K562 (cell line): ENCODE measurements at regions not wholly inside any gene's neighbourhood (a gene's known extent, or its start where the extent isn't known, plus 50 kb on each side); places are given as distances from the start of the nearest gene placed in this dataset.

Experiments
- ATAC-seq: fragments of 200-7000 bp; cut with Tn5 transposase; 3 replicates; pipeline ENCODE4 v1.9.1; 2020; ENCODE audit warnings: moderate library complexity
- BruUV-seq: library from RNA; stranded (reverse); fragments of 400-500 nt; replicated peaks from 2 replicates; lab custom pipeline; 2021; lab: Mats Ljungman, UMichigan
- CTCF ChIA-PET: fragments of 300-600 bp; formaldehyde crosslinking; extraction: SDS; loops from one replicate; lab custom pipeline; 2021; ENCODE audit warnings: low intra/inter-chr PET ratio; lab: Yijun Ruan, JAX
- POLR2A ChIA-PET: fragments of 300-600, 350-650 bp; sonication (Branson Sonifier 250); formaldehyde crosslinking; extraction: SDS; loops from one replicate; lab custom pipeline; 2021; ENCODE audit warnings: antibody characterized with exemption, inconsistent platforms; lab: Yijun Ruan, JAX
- DNase-seq, 4 experiments: peaks; one replicate each; pipeline versions ENCODE4 v3.0.0 to v3.0.0-alpha.2; 2011 to 2018; ENCODE audit warnings: low spot score in 3 of 4, mixed read lengths in 3 of 4; ENCODE audit errors: extremely low read depth in 1 of 4
- FAIRE-seq: peaks from 2 replicates; lab custom pipeline; 2011; peaks lifted over from hg19 to GRCh38; lab: Jason Lieb, UNC
- H2AFZ ChIP-seq: 2 replicates; pipeline ENCODE4 v1.6.0; 2011; ENCODE audit warnings: low read depth, low read length, control low read depth, inconsistent platforms
- H3K27ac ChIP-seq: fragments of 200-600 bp; 3 replicates; pipeline ENCODE4 v1.8.0; 2011; ENCODE audit warnings: low read depth, mild to moderate bottlenecking, control low read depth, inconsistent platforms, low read length, moderate library complexity, mixed read lengths; ENCODE audit errors: extremely low read depth
- H3K27me3 ChIP-seq, 2 experiments: fragments of 300-600 bp in 1 of 2; 2 replicates in 1 of 2; 3 replicates in 1 of 2; pipeline versions ENCODE4 v1.6.0 to v1.8.0; 2011; ENCODE audit warnings: inconsistent platforms in 2 of 2, low read length in 2 of 2, mild to moderate bottlenecking in 1 of 2, mixed read lengths in 1 of 2, moderate library complexity in 1 of 2; ENCODE audit not compliant: control insufficient read depth in 2 of 2, insufficient read depth in 2 of 2
- H3K36me3 ChIP-seq: fragments of 300-600 bp; 3 replicates; pipeline ENCODE4 v1.8.0; 2011; ENCODE audit warnings: mild to moderate bottlenecking, low read length, inconsistent platforms; ENCODE audit not compliant: control insufficient read depth, insufficient read depth
- H3K4me1 ChIP-seq, 2 experiments: fragments of 200-600 bp in 1 of 2; replicated peaks in 1 of 2; 2 replicates in 1 of 2; 3 replicates in 1 of 2; pipeline versions ENCODE4 v1.5.1 to v1.8.0; 2011; ENCODE audit warnings: inconsistent platforms in 2 of 2, low read length in 2 of 2, mild to moderate bottlenecking in 1 of 2, mixed read lengths in 1 of 2, moderate library complexity in 1 of 2; ENCODE audit not compliant: control insufficient read depth in 2 of 2, insufficient read depth in 2 of 2
- H3K4me2 ChIP-seq: 2 replicates; pipeline ENCODE4 v1.6.1; 2011; ENCODE audit warnings: low read length, control low read depth, inconsistent platforms, mixed read lengths; ENCODE audit not compliant: insufficient read depth
- H3K4me3 ChIP-seq: fragments of 200-600 bp; sonication (generic), shearing (Covaris generic); 2 replicates; pipeline ENCODE4 v1.5.1; 2016; ENCODE audit warnings: control low read depth, inconsistent platforms
- H3K79me2 ChIP-seq: fragments of 200-600 bp; 3 replicates; pipeline ENCODE4 v1.8.0; 2011; ENCODE audit warnings: low read length, inconsistent platforms; ENCODE audit not compliant: control insufficient read depth, insufficient read depth
- H3K9ac ChIP-seq, 2 experiments: 2 replicates each; pipeline versions ENCODE4 v1.6.0 to v1.6.1; 2011; ENCODE audit warnings: low read depth in 2 of 2, low read length in 2 of 2, control low read depth in 1 of 2, inconsistent platforms in 1 of 2, mild to moderate bottlenecking in 1 of 2, mixed read lengths in 1 of 2; ENCODE audit not compliant: insufficient read depth in 1 of 2
- H3K9me1 ChIP-seq: one replicate; pipeline ENCODE4 v1.6.0; 2011; ENCODE audit warnings: inconsistent platforms, mild to moderate bottlenecking, low read length, moderate library complexity; ENCODE audit not compliant: control insufficient read depth, insufficient read depth
- H3K9me3 ChIP-seq: replicated peaks from 2 replicates; pipeline ENCODE4 v1.5.1; 2011; ENCODE audit warnings: low read depth, low read length, inconsistent platforms; ENCODE audit not compliant: control insufficient read depth, insufficient read depth
- H4K20me1 ChIP-seq: replicated peaks from 2 replicates; pipeline ENCODE4 v1.6.1; 2011; ENCODE audit warnings: low read length, inconsistent platforms, mixed read lengths; ENCODE audit not compliant: control insufficient read depth, insufficient read depth
- ADNP ChIP-seq: fragments of 200-800 bp; sonication (Bioruptor generic); IDR thresholded peaks from 2 replicates; pipeline ENCODE4 v1.6.1; 2016; ENCODE audit warnings: missing genetic modification characterization, missing compliant biosample characterization
- FOXJ2 ChIP-seq: fragments of 200-800 bp; sonication (Bioruptor generic); IDR thresholded peaks from 2 replicates; pipeline ENCODE4 v1.6.1; 2016; ENCODE audit warnings: missing genetic modification characterization, missing compliant biosample characterization
- IRF2 ChIP-seq: sonication (generic); formaldehyde crosslinking; IDR thresholded peaks from 2 replicates; pipeline ENCODE4 v1.8.1; 2022; ENCODE audit warnings: mild to moderate bottlenecking, missing genetic modification reagents
- KLF1 ChIP-seq: fragments of 450-650 bp; IDR thresholded peaks from 2 replicates; pipeline ENCODE4 v1.6.1; 2016; ENCODE audit warnings: missing genetic modification characterization, missing compliant biosample characterization
- NFIC ChIP-seq: fragments of 450-650 bp; IDR thresholded peaks from 2 replicates; pipeline ENCODE4 v1.6.1; 2017; ENCODE audit warnings: mild to moderate bottlenecking, inconsistent platforms
- PHTF2 ChIP-seq: fragments of 250-450 bp; sonication (Bioruptor Pico); IDR thresholded peaks from 2 replicates; pipeline ENCODE4 v1.5.0; 2021; ENCODE audit warnings: mild to moderate bottlenecking
- POLR3G ChIP-seq: IDR thresholded peaks from 2 replicates; pipeline ENCODE4 v1.6.1; 2011; ENCODE audit not compliant: insufficient read length, insufficient replicate concordance; ENCODE audit errors: extremely low read depth
- PTRF ChIP-seq: fragments of 450-650 bp; IDR thresholded peaks from 2 replicates; pipeline ENCODE4 v1.6.1; 2016; ENCODE audit warnings: mild to moderate bottlenecking, missing genetic modification characterization, missing compliant biosample characterization
- RBM14 ChIP-seq: fragments of 200-400 bp; formaldehyde crosslinking; IDR thresholded peaks from 2 replicates; pipeline ENCODE4 v1.6.1; 2018; ENCODE audit warnings: low read depth, mild to moderate bottlenecking, low read length, moderate library complexity, borderline replicate concordance; ENCODE audit not compliant: insufficient read depth
- SETDB1 ChIP-seq: IDR thresholded peaks from one replicate; pipeline ENCODE4 v1.6.1; 2012; ENCODE audit warnings: low read length, control low read depth, inconsistent platforms
- ZNF24 ChIP-seq: fragments of 450-650 bp; IDR thresholded peaks from 2 replicates; pipeline ENCODE4 v1.6.1; 2016
- WGBS: fragments of 100-300 bp; shearing (Covaris generic); methylation state at CpG from one replicate; pipeline ENCODE4 v1.1.6; 2016; ENCODE audit warnings: low coverage, mixed read lengths; ENCODE audit not compliant: insufficient coverage; ENCODE audit errors: missing lambda C conversion rate; 5-methylcytosine and 5-hydroxymethylcytosine counted together
- in situ Hi-C: fragments of 300-500 bp; cut with MboI; formaldehyde crosslinking; loops from 4 replicates; pipeline ENCODE4 v1.15.0; 2018; ENCODE audit warnings: inconsistent platforms, mixed read lengths
- intact Hi-C: fragments of 100-400 bp; cut with micrococcal nuclease; formaldehyde crosslinking; loops from 2 replicates; pipeline ENCODE4 v1.14.2; 2022
- TF ChIP-seq, protein P1 (sequence below): fragments of 250-450 bp; sonication (Bioruptor Pico); IDR thresholded peaks from 2 replicates; pipeline ENCODE4 v1.8.0; 2022; ENCODE audit warnings: inconsistent platforms
- TF ChIP-seq, protein P2 (sequence below): IDR thresholded peaks from 2 replicates; pipeline ENCODE4 v1.6.1; 2012; ENCODE audit warnings: low read depth, low read length, improper control_type of control experiment, borderline replicate concordance

DNA sequence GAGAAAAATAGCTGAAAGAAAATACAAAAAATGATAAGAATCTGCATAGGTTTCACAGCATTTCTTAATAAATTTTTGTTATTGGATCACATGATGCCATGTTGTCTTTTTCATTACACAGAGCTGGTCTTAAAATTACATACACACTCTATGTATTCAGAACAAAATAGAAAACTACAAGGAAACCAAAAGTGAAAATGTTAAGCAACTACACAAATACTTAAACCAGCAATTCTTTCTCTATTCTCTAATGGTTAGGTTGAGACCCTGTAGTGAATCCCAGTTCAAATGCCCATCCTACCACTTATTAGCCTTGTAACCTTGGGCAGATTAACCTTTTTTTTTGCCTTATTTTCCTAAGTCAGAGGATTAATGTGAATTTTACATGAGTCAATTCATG, 2311.2 kb downstream of the PCDH7 start:
- H3K9me1 ChIP-seq = no peaks in the 10 kb centered on the region
- in situ Hi-C loops (no loop called here), intact Hi-C loops (no loop called here)
- no peak for TF ChIP-seq IRF2 (CRISPR knock-in tag)
- no peak for TF ChIP-seq ZNF24
- TF ChIP-seq PHTF2 (CRISPR knock-in tag) = no peak
- TF ChIP-seq KLF1 (tag) = no peak
- no peak for TF ChIP-seq POLR3G
- no peak for TF ChIP-seq FOXJ2 (tag)
- no peak for TF ChIP-seq ADNP (tag)
- no peak overlapping the region for H3K27ac ChIP-seq
- H3K9ac ChIP-seq = no peak overlapping the region
- no peak overlapping the region for H3K4me3 ChIP-seq
- H3K27me3 ChIP-seq = no peaks in the 10 kb centered on the region
- ChIA-PET POLR2A (no interaction called here), CTCF (no interaction called here)
- H3K4me1 ChIP-seq = no peaks in the 10 kb centered on the region
- no peak overlapping the region for H2AFZ ChIP-seq
- no peaks in the 10 kb centered on the region for H4K20me1 ChIP-seq
- no peak for FAIRE-seq
- no peaks in the 10 kb centered on the region for H3K79me2 ChIP-seq
- DNase-seq = no peak
- H3K9me3 ChIP-seq = no peaks in the 10 kb centered on the region; the same call in 1 of the 2 replicates
- no peak for ATAC-seq
- no peaks in the 10 kb centered on the region for H3K36me3 ChIP-seq
- no peak overlapping the region for H3K4me2 ChIP-seq
- BruUV-seq = no TSS peak

DNA sequence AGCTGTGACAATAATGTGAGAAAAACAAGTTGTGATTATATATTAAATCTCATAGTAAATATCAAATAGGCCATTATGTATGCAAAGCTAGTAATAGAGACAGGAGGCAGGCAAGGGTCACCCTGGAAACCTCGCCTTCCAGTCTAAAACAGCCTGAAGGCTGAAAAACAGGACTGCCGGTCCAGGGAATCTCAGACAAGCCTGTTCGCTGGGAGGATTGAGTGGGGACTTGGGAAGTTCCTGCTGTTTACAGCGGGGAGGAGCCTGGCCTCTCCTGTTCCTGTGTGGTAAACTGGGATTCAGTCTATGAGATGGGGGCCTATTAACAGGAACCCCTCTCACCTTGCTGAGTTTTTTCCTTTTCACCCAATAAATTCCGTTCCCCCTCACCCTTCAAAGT, 2317.3 kb downstream of the PCDH7 start:
- ChIA-PET POLR2A (no interaction called here), CTCF (no interaction called here)
- WGBS = 3% methylated on average over 5 of the region's 5 CpGs
- no TSS peak for BruUV-seq
- ATAC-seq (no peak), FAIRE-seq (no peak), DNase-seq (no peak)
- no peaks in the 10 kb centered on the region for H3K36me3 ChIP-seq
- no peak overlapping the region for H3K27ac ChIP-seq
- no peak overlapping the region for H3K4me2 ChIP-seq
- no peak overlapping the region for H3K4me3 ChIP-seq
- H3K9me3 ChIP-seq = no peaks in the 10 kb centered on the region; the same call in none of the 2 replicates
- no peaks in the 10 kb centered on the region for H4K20me1 ChIP-seq
- TF ChIP-seq PTRF (tag) (no peak), SETDB1 (no peak), NFIC (no peak), RBM14 (no peak)
- TF ChIP-seq, protein P1, sequence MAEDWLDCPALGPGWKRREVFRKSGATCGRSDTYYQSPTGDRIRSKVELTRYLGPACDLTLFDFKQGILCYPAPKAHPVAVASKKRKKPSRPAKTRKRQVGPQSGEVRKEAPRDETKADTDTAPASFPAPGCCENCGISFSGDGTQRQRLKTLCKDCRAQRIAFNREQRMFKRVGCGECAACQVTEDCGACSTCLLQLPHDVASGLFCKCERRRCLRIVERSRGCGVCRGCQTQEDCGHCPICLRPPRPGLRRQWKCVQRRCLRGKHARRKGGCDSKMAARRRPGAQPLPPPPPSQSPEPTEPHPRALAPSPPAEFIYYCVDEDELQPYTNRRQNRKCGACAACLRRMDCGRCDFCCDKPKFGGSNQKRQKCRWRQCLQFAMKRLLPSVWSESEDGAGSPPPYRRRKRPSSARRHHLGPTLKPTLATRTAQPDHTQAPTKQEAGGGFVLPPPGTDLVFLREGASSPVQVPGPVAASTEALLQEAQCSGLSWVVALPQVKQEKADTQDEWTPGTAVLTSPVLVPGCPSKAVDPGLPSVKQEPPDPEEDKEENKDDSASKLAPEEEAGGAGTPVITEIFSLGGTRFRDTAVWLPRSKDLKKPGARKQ = no peak
- TF ChIP-seq, protein P2, sequence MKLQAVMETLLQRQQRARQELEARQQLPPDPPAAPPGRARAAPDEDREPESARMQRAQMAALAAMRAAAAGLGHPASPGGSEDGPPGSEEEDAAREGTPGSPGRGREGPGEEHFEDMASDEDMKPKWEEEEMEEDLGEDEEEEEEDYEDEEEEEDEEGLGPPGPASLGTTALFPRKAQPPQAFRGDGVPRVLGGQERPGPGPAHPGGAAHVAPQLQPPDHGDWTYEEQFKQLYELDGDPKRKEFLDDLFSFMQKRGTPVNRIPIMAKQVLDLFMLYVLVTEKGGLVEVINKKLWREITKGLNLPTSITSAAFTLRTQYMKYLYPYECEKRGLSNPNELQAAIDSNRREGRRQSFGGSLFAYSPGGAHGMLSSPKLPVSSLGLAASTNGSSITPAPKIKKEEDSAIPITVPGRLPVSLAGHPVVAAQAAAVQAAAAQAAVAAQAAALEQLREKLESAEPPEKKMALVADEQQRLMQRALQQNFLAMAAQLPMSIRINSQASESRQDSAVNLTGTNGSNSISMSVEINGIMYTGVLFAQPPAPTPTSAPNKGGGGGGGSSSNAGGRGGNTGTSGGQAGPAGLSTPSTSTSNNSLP = no peak
- no peaks in the 10 kb centered on the region for H3K27me3 ChIP-seq
- no peaks in the 10 kb centered on the region for H3K9me1 ChIP-seq
- H2AFZ ChIP-seq = no peak overlapping the region
- H3K4me1 ChIP-seq = no peaks in the 10 kb centered on the region
- intact Hi-C loops (no loop called here), in situ Hi-C loops (no loop called here)
- no peaks in the 10 kb centered on the region for H3K79me2 ChIP-seq
- H3K9ac ChIP-seq = no peak overlapping the region
